MCF 10A (cell line): ENCODE measurements at regions not wholly inside any gene's neighbourhood (a gene's known extent, or its start where the extent isn't known, plus 50 kb on each side); places are given as distances from the start of the nearest gene placed in this dataset.
"Not testable (repeated sequence)": the region's sequence is repeated elsewhere in the genome, so short reads cannot be mapped to it uniquely, and the experiment has no call there.

Source experiments
- BruUV-seq: library from RNA; stranded (reverse); fragments of 400-500 nt; replicated peaks from 2 replicates; lab custom pipeline; 2021; lab: Mats Ljungman, UMichigan
- CTCF ChIA-PET: fragments of 300-600 bp; sonication (Branson Sonifier 250); formaldehyde crosslinking; extraction: SDS; loops from one replicate; lab custom pipeline; 2021; ENCODE audit warnings: antibody characterized with exemption, inconsistent platforms; lab: Yijun Ruan, JAX
- POLR2A ChIA-PET: fragments of 300-600, 350-650 bp; sonication (Branson Sonifier 250); formaldehyde crosslinking; extraction: SDS; loops from one replicate; lab custom pipeline; 2020; ENCODE audit warnings: antibody characterized with exemption, inconsistent platforms; lab: Yijun Ruan, JAX
- DNase-seq: peaks from one replicate; pipeline ENCODE4 v3.0.0-alpha.2; 2018; ENCODE audit not compliant: unreplicated experiment
- H3K27ac Mint-ChIP-seq: one replicate; pipeline ENCODE4 v1.8.0; 2022; ENCODE audit warnings: mild to moderate bottlenecking, low read depth, mixed read lengths; ENCODE audit not compliant: unreplicated experiment
- H3K27me3 Mint-ChIP-seq: one replicate; pipeline ENCODE4 v1.8.0; 2022; ENCODE audit warnings: mixed read lengths; ENCODE audit not compliant: insufficient read depth, unreplicated experiment
- H3K36me3 Mint-ChIP-seq: one replicate; pipeline ENCODE4 v1.8.0; 2022; ENCODE audit warnings: mild to moderate bottlenecking, moderate library complexity, mixed read lengths; ENCODE audit not compliant: insufficient read depth, unreplicated experiment
- H3K4me1 Mint-ChIP-seq: one replicate; pipeline ENCODE4 v1.8.0; 2022; ENCODE audit warnings: mixed read lengths; ENCODE audit not compliant: insufficient read depth, unreplicated experiment
- H3K4me3 Mint-ChIP-seq: one replicate; pipeline ENCODE4 v1.8.0; 2022; ENCODE audit warnings: mild to moderate bottlenecking, moderate library complexity, mixed read lengths; ENCODE audit not compliant: unreplicated experiment
- H3K9me3 Mint-ChIP-seq: one replicate; pipeline ENCODE4 v1.8.0; 2022; ENCODE audit warnings: mixed read lengths; ENCODE audit not compliant: unreplicated experiment
- intact Hi-C: fragments of 100-400 bp; cut with micrococcal nuclease; formaldehyde crosslinking; loops from 2 replicates; pipeline ENCODE4 v1.14.1; 2022
- TF ChIP-seq, protein P1 (sequence below): fragments of 200-600 bp; IDR thresholded peaks from one replicate; pipeline ENCODE4 v1.8.0; 2022; ENCODE audit warnings: antibody characterized with exemption, mild to moderate bottlenecking; ENCODE audit not compliant: unreplicated experiment

- CTCF ChIA-PET, POLR2A ChIA-PET, H3K27ac Mint-ChIP-seq, H3K27me3 Mint-ChIP-seq, DNase-seq, H3K4me3 Mint-ChIP-seq, intact Hi-C loops, BruUV-seq, H3K36me3 Mint-ChIP-seq, H3K4me1 Mint-ChIP-seq: not testable (repeated sequence)
- H3K9me3 Mint-ChIP-seq, result peaks cover 25% of the 10 kb centered on the region
Measured at GRCh38 chr7:56697058-56697457, 435.2 kb downstream of the ZNF479 start.

- Mint-ChIP-seq H3K36me3 (no peaks in the 10 kb centered on the region), H3K27me3 (no peaks in the 10 kb centered on the region), H3K9me3 (peaks cover 17% of the 10 kb centered on the region), H3K4me3 (no peak overlapping the region), H3K27ac (no peak overlapping the region), H3K4me1 (no peaks in the 10 kb centered on the region)
- intact Hi-C loops, result no loop called here
- POLR2A ChIA-PET, result no interaction called here
- TF ChIP-seq, protein P1, sequence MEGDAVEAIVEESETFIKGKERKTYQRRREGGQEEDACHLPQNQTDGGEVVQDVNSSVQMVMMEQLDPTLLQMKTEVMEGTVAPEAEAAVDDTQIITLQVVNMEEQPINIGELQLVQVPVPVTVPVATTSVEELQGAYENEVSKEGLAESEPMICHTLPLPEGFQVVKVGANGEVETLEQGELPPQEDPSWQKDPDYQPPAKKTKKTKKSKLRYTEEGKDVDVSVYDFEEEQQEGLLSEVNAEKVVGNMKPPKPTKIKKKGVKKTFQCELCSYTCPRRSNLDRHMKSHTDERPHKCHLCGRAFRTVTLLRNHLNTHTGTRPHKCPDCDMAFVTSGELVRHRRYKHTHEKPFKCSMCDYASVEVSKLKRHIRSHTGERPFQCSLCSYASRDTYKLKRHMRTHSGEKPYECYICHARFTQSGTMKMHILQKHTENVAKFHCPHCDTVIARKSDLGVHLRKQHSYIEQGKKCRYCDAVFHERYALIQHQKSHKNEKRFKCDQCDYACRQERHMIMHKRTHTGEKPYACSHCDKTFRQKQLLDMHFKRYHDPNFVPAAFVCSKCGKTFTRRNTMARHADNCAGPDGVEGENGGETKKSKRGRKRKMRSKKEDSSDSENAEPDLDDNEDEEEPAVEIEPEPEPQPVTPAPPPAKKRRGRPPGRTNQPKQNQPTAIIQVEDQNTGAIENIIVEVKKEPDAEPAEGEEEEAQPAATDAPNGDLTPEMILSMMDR, result no peak
- no TSS peak for BruUV-seq
- CTCF ChIA-PET, result no interaction called here
- no peak for DNase-seq
Measured at GRCh38 chr7:56686276-56686859, 445.9 kb downstream of the ZNF479 start.

DNA sequence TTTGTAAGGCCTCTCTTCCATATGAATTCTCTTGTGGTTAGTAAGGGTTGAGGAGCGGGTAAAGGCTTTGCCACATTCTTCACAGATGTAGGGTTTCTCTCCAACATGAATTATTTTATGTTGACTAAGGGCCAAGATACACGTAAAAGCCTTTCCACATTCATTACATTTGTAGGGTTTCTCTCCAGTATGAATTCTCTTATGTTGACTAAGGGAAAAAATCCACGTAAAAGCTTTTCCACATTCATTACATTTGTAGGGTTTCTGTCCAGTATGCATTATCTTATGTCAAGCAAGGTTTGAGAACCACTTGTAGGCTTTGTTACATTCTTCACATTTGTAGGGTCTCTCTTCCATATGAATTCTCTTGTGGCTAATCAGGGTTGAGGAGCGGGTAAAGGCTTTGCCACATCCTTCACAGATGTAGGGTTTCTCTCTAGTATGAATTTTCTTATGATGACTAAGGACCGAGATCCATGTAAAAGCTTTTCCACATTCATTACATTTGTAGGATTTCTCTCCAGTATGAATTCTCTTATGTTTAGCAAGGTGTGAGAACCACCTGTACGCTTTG, 493.0 kb downstream of the ZNF479 start:
- POLR2A ChIA-PET, result no interaction called here
- no peak overlapping the region for H3K4me3 Mint-ChIP-seq
- peaks cover 36% of the 10 kb centered on the region for H3K9me3 Mint-ChIP-seq
- H3K27ac Mint-ChIP-seq, result no peak overlapping the region
- H3K27me3 Mint-ChIP-seq, result no peaks in the 10 kb centered on the region
- no peak for DNase-seq
- no TSS peak for BruUV-seq
- no peaks in the 10 kb centered on the region for H3K36me3 Mint-ChIP-seq
- intact Hi-C loops, result no loop called here
- CTCF ChIA-PET, result no interaction called here
- H3K4me1 Mint-ChIP-seq, result no peaks in the 10 kb centered on the region
- TF ChIP-seq, protein P1, result no peak

DNA sequence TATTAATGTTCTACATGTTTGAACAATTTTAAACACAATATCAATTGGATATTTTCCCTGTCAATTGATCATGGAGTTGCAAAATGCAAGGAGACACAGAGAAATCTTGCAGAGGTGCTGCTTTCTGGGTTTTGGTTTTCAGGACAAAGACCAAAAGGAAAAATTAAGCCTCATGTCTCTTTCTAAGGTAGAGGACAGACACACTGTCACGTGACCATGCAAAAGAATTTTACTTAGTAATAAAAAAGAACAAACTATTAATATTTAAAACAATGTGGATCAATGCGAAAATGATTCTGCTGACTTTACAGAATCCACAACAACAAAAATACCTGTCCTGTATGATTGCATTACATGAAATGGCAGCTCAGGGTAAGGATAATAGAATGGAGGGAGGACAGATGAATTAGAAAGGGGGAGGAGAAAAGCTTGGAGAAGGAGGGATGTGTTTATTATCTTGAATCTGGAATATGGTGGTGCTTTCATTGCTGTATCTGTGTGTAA, 493.7 kb upstream of the NUPR2 start:
- POLR2A ChIA-PET, result no interaction called here
- CTCF ChIA-PET, result no interaction called here
- H3K9me3 Mint-ChIP-seq, result peaks cover 31% of the 10 kb centered on the region
- H3K27me3 Mint-ChIP-seq, result no peaks in the 10 kb centered on the region
- BruUV-seq, result no TSS peak
- no peak overlapping the region for H3K4me3 Mint-ChIP-seq
- no peak for DNase-seq
- intact Hi-C loops, result no loop called here
- H3K36me3 Mint-ChIP-seq, result no peaks in the 10 kb centered on the region
- no peak overlapping the region for H3K27ac Mint-ChIP-seq
- H3K4me1 Mint-ChIP-seq, result no peaks in the 10 kb centered on the region
- TF ChIP-seq, protein P1, result no peak
